Uterus (tissue), 3 donors: ENCODE measurements at regions not wholly inside any gene's neighbourhood (a gene's known extent, or its start where the extent isn't known, plus 50 kb on each side); places are given as distances from the start of the nearest gene placed in this dataset.

Source experiments
- DNase-seq, 2 donors: peaks; one replicate each; pipeline ENCODE4 v3.0.0-alpha.2; 2019 to 2020
- H3K27ac ChIP-seq, 2 donors: fragments of 200-600 bp; sonication (generic); 1 replicate in 1 of 2; 2 replicates in 1 of 2; pipeline ENCODE4 v1.5.1; 2016 to 2018
- H3K27me3 ChIP-seq, 2 donors: fragments of 200-600 bp; sonication (generic); one replicate each; pipeline ENCODE4 v1.5.1; 2018 to 2019; ENCODE audit warnings: control low read depth in 1 of 2
- H3K36me3 ChIP-seq, 2 donors: fragments of 200-600 bp; sonication (generic); one replicate each; pipeline ENCODE4 v1.5.1; 2019; ENCODE audit warnings: control low read depth in 1 of 2
- H3K4me1 ChIP-seq, 2 donors: fragments of 200-600 bp; sonication (generic); one replicate each; pipeline ENCODE4 v1.5.1; 2018 to 2019; ENCODE audit warnings: control low read depth in 1 of 2
- H3K4me3 ChIP-seq, 2 donors: fragments of 200-600 bp; sonication (generic); 1 replicate in 1 of 2; 2 replicates in 1 of 2; pipeline ENCODE4 v1.5.1; 2018 to 2019; ENCODE audit warnings: mild to moderate bottlenecking in 1 of 2
- H3K9me3 ChIP-seq, 2 donors: fragments of 200-600 bp; sonication (generic); one replicate each; pipeline ENCODE4 v1.5.1; 2019; ENCODE audit warnings: control low read depth in 1 of 2
- CTCF ChIP-seq, 4 experiments: fragments of 200-600 bp in 2 of 4; fragments of 450-650 bp in 2 of 4; sonication (generic) in 2 of 4; IDR thresholded peaks; one replicate each; pipeline ENCODE4 v1.5.1; 2016 to 2019; ENCODE audit warnings: antibody characterized with exemption in 4 of 4, mild to moderate bottlenecking in 2 of 4, moderate library complexity in 1 of 4
- POLR2A ChIP-seq, 2 donors: fragments of 450-650 bp; IDR thresholded peaks; one replicate each; pipeline ENCODE4 v1.6.1; 2016; ENCODE audit warnings: antibody characterized with exemption in 2 of 2, mild to moderate bottlenecking in 1 of 2, moderate library complexity in 1 of 2
- intact Hi-C: fragments of 100-400 bp; cut with DNase I; formaldehyde crosslinking; loops from one replicate; pipeline ENCODE4 v1.15.1; 2023; ENCODE audit warnings: low total_unique reads
- donor health status: DM: yes; HTN: yes; CAD: no.

GRCh38 chr5:8363138-8363537, 494.2 kb downstream of the MTRR start:
- no peak for DNase-seq

GRCh38 chr5:8366266-8366665, 497.3 kb downstream of the MTRR start:
- TF ChIP-seq POLR2A (IDR thresholded peaks at IDR 0.05) (no peak), CTCF (IDR thresholded peaks at IDR 0.05) (no peak)
- intact Hi-C loops = no loop called here
- no peaks in the 10 kb centered on the region for H3K4me1 ChIP-seq
- no peak overlapping the region for H3K4me3 ChIP-seq
- no peak overlapping the region for H3K27ac ChIP-seq
- DNase-seq = no peak
- H3K27me3 ChIP-seq = no peaks in the 10 kb centered on the region
- H3K36me3 ChIP-seq = no peaks in the 10 kb centered on the region
- no peaks in the 10 kb centered on the region for H3K9me3 ChIP-seq

More at GRCh38 chr5:8363138-8363537, 494.2 kb downstream of the MTRR start:
- Histone ChIP-seq H3K27me3 (no peaks in the 10 kb centered on the region), H3K36me3 (no peaks in the 10 kb centered on the region), H3K4me1 (no peaks in the 10 kb centered on the region), H3K4me3 (no peak overlapping the region), H3K9me3 (no peaks in the 10 kb centered on the region), H3K27ac (no peak overlapping the region)
- intact Hi-C loops = no loop called here
- TF ChIP-seq POLR2A (IDR thresholded peaks at IDR 0.05) = no peak
- no peak for TF ChIP-seq CTCF (IDR thresholded peaks at IDR 0.05)

- no peak for DNase-seq
- TF ChIP-seq CTCF (IDR thresholded peaks at IDR 0.05) = no peak
- no peak for TF ChIP-seq POLR2A (IDR thresholded peaks at IDR 0.05)
- no peak overlapping the region for H3K27ac ChIP-seq
- no peaks in the 10 kb centered on the region for H3K4me1 ChIP-seq
- no peaks in the 10 kb centered on the region for H3K9me3 ChIP-seq
- intact Hi-C loops = no loop called here
- H3K36me3 ChIP-seq = no peaks in the 10 kb centered on the region
- H3K27me3 ChIP-seq = no peaks in the 10 kb centered on the region
- H3K4me3 ChIP-seq = no peak overlapping the region
Measured at GRCh38 chr5:8376478-8376877, 507.5 kb downstream of the MTRR start.

GRCh38 chr5:8381972-8382371, 513.0 kb downstream of the MTRR start:
- Histone ChIP-seq H3K27ac (no peak overlapping the region), H3K27me3 (no peaks in the 10 kb centered on the region), H3K9me3 (no peaks in the 10 kb centered on the region), H3K36me3 (no peaks in the 10 kb centered on the region), H3K4me3 (no peak overlapping the region), H3K4me1 (no peaks in the 10 kb centered on the region)
- intact Hi-C loops = no loop called here
- TF ChIP-seq POLR2A (IDR thresholded peaks at IDR 0.05) (no peak), CTCF (IDR thresholded peaks at IDR 0.05) (no peak)
- no peak for DNase-seq

- Histone ChIP-seq H3K9me3 (no peaks in the 10 kb centered on the region), H3K27ac (no peak overlapping the region), H3K36me3 (no peaks in the 10 kb centered on the region), H3K4me3 (no peak overlapping the region), H3K27me3 (no peaks in the 10 kb centered on the region), H3K4me1 (no peaks in the 10 kb centered on the region)
- DNase-seq = no peak
- no peak for TF ChIP-seq POLR2A (IDR thresholded peaks at IDR 0.05)
- intact Hi-C loops = no loop called here
Measured at GRCh38 chr5:8382456-8382855, 513.5 kb downstream of the MTRR start.

GRCh38 chr5:8383616-8384015, 514.7 kb downstream of the MTRR start:
- no peaks in the 10 kb centered on the region for H3K36me3 ChIP-seq
- intact Hi-C loops = no loop called here
- no peak overlapping the region for H3K27ac ChIP-seq
- DNase-seq = no peak
- H3K4me1 ChIP-seq = no peaks in the 10 kb centered on the region
- TF ChIP-seq POLR2A (IDR thresholded peaks at IDR 0.05) (no peak), CTCF (IDR thresholded peaks at IDR 0.05) (no peak)
- H3K27me3 ChIP-seq = no peaks in the 10 kb centered on the region
- no peaks in the 10 kb centered on the region for H3K9me3 ChIP-seq
- no peak overlapping the region for H3K4me3 ChIP-seq
